ENCODE measurements at regions not wholly inside any gene's neighbourhood (a gene's known extent, or its start where the extent isn't known, plus 50 kb on each side); places are given as distances from the start of the nearest gene placed in this dataset.
"Not testable (repeated sequence)": the region's sequence is repeated elsewhere in the genome, so short reads cannot be mapped to it uniquely, and the experiment has no call there.

DNA sequence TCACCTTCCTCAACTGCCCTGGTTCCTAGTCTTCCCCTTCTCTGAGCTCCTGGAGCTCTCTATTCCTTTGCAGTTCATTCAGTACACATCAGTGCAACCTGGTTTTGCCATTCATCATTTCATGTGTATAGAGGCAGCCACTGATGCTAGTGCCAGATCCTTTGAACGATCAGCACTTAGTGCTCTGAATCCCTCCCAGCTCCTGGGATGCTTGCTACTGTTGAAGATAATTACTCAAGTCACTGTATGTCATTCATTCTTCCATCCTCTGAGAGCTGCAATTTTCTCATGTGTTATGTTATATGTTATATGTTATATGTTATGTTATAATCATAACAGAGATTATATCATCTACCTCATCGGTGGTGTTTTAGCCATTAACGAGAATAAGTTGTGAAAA is 98.5 kb upstream of the UXS1 start:
- DNase-seq = no peak

GRCh38 chr2:106288873-106289272 is 94.8 kb upstream of the UXS1 start:
- DNase-seq = no peak

DNA sequence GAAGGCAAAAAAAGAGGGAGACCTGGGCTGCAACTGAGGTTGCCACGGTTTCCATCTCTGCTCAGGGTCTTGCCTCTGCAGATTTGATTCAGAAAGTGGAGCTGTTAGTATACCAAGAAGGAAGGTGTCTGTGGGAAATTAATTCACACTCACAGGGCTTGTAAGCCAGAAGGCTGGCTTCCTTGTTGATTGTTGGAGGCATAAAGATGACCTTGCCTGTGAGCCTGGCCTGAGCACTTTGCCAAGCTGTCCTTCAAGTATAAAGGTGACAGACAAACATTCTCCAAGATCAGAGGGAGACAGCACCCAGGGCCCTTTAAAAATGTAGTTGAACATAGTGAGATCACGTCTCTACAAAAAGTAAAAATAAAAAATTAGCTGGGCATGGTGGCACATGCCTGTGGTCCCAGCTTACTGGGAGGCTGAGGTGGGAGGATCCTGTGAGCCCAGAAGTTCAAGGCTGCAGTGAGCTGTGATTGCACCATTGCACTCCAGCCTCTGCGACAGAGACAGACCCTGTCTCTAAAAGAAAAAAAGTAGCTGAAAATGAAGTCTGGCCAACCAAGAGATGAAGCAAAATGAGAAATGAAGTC is 91.2 kb upstream of the UXS1 start:
- DNase-seq = no peak

DNA sequence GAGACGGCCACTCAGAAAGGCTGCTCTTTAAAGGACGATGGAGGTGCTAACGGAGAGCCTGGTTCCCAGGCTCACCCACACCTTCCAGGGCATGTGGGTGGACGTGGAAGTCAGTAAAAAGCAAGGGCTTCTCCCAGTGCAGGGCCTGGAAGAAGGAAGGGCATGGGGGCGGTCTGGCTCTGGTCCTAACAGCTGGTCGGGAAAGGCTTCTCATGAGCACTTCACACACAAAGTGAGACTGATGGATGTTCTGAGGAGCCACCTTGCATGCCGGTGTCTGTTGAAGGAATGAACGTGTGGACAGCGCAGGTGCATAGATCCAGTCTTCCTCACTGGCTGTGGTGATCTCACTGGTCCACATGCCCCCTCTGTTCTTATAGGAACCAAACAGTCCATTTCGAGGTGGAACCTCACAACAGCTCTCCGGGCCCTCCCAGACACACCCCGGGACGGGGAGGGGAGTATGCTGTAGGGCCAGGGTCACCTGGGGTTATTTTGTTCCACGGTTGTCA is 90.6 kb upstream of the UXS1 start:
- no peak for DNase-seq

- DNase-seq = no peak
These were observed 90.2 kb upstream of the UXS1 start for GRCh38 chr2:106284255-106284654.

GRCh38 chr2:106283228-106284152 is 89.4 kb upstream of the UXS1 start:
- not testable (repeated sequence) for DNase-seq

DNA sequence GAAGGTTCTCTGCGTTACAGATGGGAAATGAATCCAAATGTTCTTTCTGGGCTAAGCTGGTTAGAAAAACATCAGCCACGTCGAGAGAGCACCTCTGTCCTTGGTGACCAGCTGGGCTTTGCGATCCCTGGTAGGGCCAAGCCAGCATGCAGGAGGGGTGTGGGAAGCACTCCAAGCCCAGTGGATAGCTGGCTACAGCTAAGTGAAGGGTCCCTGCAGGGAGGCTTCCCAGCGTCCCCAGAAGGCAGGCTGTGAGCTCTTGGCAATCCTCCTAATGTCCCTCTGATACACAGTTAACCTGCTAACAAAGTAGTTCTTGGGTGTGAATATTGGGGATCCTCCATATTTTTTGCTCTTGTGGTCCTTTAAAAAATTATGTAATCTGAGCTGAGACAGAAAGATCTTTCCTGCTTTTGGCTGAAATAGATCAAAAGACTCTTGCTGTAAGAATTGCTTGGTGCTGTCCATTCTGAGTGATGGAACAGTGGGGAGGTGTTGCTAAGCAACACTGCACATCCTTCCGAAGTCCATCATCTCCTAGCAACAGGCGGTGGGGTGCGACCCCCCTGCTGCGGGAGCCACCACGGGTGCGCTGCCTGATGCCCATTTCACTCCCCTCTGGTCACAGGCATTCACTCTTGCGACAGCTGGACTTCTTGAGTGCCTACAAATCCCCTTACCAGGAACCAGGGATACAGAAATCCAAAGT is 88.5 kb upstream of the UXS1 start:
- DNase-seq = no peak

DNA sequence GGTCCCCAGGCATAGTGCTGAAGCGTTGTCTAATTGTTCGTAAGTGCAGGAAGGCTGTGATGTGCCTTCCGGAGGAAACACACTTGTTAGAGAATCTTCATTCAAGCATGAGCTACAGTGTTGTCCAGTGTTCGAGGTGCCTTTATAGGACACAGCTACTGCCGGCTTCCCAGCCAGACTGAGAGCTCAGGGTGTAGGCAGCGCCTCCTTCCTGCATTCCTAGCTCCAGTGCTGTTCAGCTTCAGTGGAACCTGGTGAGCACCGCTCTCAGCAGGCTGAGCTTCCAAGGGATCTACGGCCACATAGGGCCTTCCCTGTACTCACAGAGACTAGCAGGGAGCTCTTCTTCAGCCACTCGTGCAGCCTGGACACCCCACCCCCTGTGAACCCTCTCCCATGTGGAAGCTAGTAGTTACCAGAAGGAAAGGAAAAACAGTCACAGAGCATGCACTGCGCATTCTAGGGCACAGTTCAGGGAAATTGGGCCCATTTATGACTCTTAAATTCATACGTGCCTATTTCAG is 87.9 kb upstream of the UXS1 start:
- not testable (repeated sequence) for DNase-seq

GRCh38 chr2:106280722-106281446 is 86.8 kb upstream of the UXS1 start:
- DNase-seq = no peak

DNA sequence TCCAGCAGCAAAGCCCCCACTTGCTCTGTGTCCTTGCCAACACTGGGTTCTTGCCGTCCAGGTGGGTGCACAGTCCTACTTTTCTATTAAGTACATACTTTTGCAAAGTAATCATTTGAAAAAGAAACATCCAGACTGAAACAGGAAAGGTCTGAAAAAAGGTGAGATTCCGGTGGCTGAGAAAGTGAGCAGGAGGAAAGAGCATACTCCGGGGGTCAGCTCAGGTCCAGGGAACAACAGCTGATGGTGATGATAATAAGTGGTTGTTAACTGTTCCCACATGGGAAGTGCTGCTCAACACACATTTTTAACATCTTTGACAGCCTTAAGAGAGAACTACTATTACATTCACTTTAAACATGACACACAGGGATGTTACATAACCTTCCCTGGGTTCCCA is 86.1 kb upstream of the UXS1 start:
- DNase-seq = no peak

DNA sequence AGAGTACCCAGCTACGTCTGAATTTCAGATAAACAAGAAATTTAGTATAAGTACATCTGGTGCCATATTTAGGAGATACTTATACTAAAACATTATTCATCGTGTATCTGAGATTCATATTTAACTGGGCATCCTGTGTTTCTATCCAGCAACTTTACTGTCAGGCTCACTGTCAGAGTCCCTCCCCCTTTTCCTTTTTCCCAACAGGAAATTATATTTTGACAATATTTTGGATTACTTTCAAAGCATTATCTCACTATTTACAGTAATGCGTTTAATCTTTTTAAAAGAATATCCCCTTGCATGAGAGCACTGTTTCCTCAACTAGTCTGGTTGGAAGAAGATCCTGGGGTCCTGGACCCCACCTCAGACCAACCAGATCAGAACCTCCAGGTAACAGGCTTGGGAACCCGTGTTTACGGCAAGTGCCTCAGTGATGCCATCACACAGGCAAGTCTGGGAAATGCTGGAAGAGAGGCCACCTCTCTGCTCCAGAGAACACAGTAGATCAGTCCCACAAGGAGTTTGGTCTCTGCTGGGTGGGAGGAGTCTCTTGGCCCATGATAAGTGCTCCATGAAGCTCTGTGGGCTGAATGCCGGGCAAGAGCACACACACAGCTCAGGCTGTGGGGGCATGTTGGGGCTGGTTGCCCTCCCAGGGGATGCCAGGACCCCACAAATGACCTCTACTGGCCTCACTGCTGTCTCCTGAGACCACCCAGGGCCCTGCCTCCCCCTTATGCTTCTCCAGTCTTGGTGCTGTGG is 84.2 kb upstream of the UXS1 start:
- DNase-seq = no peak

GRCh38 chr2:106277426-106277825 is 83.3 kb upstream of the UXS1 start:
- DNase-seq = no peak

- no peak for DNase-seq
These were observed 81.9 kb upstream of the UXS1 start for GRCh38 chr2:106275971-106276370.

GRCh38 chr2:106274668-106275067 is 80.6 kb upstream of the UXS1 start:
- no peak for DNase-seq

- DNase-seq = no peak
These were observed 78.2 kb upstream of the UXS1 start for GRCh38 chr2:106272216-106272807.

- DNase-seq = no peak
These were observed 76.4 kb upstream of the UXS1 start for GRCh38 chr2:106270471-106270891.

DNA sequence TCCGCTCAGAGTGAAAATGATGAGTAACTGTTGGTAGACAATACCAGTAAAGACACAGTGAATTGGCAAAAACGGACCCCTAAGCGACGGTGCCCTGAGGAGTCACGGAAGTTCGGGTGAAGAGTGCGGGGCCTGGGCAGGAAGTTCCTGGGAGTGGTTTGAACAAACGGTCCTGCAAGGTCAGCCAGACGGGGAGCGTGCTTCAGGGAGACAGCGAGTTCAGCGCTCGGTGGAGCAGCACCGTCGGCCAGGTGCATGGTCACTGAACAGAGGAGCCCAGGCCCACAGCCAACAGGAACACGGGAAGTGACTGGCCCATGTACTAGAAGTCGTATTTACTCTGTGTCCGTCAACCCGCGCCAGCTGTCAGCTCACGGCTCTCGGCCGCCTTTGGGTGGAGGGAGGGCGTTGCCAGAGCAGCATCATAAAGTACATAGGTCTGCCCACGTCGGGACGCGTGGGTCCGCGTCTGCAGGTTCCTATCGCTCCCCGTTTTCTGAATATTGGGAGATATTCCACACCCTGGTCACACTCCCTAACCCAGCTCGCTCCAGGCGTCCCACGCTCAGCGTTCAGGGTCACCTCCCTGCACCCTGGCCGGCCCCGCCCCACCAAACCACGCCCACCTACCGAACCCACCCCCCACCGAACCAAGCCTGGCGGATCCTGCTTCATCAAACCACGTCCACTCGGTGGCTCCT is 75.6 kb upstream of the UXS1 start:
- no peak for DNase-seq

DNA sequence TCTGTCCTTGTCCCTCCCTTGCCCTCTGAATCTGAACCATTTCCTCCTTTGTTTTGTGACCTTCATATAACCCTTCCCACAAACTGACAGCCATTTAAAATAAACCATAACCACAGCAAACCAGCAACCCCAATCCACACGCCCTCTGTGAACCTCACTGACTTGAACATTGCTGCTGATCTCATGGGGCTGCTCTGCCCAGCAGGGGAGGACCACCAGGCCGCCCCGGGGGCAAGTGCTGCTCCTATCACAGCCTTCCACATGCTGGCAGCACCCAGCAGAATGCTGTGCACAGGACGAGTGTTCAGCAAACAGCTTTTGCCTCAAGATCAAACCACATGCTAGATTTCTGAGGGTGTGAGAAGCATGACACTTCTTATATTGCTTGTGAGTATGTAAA is 73.9 kb upstream of the UXS1 start:
- no peak for DNase-seq

GRCh38 chr2:106261871-106262321 is 67.8 kb upstream of the UXS1 start:
- no peak for DNase-seq

DNA sequence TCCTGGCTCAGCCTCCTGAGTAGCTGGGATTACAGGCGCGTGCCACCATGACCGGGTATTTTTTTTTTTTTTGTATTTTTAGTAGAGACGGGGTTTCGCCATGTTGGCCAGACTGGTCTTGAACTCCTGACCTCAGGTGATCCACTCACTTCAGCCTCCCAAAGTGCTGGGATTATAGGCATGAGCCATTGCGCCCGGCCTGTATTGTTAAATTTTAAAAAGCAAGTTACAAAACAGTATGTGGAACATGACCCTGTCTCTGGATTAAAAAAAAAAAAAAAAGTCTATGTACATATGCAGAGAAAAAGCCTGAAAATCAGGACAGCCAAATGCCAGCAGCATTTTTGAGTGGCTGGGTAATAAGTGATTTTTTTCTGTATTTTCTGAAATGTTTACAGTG is 64.8 kb upstream of the UXS1 start:
- DNase-seq = not testable (repeated sequence)
